Left ventricle myocardium superior (tissue), 1 donor: ENCODE measurements at regions not wholly inside any gene's neighbourhood (a gene's known extent, or its start where the extent isn't known, plus 50 kb on each side); places are given as distances from the start of the nearest gene placed in this dataset.
A peak's percentile ranks its signal among the peaks of the same experiment; 100 is the strongest.

Experiments used
- ATAC-seq: fragments of 200-7000 bp; cut with Tn5 transposase; one replicate; pipeline ENCODE4 v1.9.1; 2020; ENCODE audit warnings: mild to moderate bottlenecking, moderate library complexity
- DNase-seq: peaks from one replicate; pipeline ENCODE4 v3.0.0-alpha.2; 2020
- intact Hi-C: fragments of 100-400 bp; cut with micrococcal nuclease; formaldehyde crosslinking; loops from one replicate; pipeline ENCODE4 v1.11.0; 2022
- donor health status: DM: no; HTN: yes; CAD: no; lungs with severe emphysema.

DNA sequence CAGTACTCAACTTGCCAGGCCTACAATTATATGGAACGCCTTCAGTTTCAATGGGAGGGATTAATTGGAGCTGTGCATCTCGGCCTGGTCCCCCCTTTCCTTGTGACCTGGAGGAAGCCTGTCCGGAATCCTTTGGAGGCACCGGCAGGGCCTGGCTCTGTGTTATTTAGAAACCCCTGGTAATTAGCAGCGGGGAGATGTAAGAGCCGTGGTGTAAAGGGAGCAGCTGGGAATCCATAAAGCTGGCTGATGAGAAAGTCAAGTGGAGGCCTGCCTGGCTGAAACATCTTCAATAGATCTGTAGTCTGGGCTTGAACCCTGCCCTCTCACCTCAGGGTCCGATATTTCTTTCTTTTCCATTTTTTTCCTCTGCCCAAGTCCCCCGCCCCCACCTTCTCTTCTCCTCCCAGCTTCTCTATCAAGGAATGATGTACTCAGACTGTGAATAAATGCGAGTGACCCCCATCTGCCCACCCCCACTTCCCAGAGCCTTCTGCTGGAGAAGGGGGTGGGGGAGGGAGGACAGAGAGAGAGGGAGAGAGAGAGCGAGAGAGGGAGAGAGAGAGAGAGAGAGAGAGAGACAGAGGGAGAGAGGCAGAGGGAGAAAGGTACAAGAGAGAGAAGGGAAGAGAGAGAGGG, 495.5 kb upstream of the ZFHX3 start:
- ATAC-seq (no peak), DNase-seq (no peak)
- intact Hi-C loops: no loop called here

DNA sequence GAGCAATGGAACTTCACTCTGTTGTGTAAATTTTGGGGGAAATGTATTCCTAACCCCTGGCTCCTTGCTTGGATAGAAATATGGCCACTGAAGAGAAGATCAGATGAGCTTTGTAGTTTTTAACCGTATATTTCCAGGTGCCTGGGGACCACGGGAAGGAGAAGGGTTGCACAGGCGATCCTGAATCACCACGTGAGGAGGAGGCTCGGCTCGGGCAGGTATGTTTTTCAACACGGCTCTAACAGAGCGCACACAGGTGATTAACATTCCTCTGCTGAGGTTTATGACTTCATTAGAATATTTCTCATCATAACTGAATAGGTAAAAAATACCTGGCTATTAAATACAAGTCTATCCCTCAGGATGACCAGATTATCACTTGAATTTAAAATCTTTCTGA, 495.0 kb upstream of the ZFHX3 start:
- intact Hi-C loops: no loop called here
- DNase-seq (no peak), ATAC-seq (no peak)

GRCh38 chr16:73537921-73538320, 490.0 kb upstream of the ZFHX3 start:
- ATAC-seq (no peak), DNase-seq (no peak)
- intact Hi-C loops: no loop called here

- intact Hi-C loops: no loop called here
- DNase-seq (no peak), ATAC-seq (no peak)
Measured at GRCh38 chr16:73536931-73537330, 489.0 kb upstream of the ZFHX3 start.

DNA sequence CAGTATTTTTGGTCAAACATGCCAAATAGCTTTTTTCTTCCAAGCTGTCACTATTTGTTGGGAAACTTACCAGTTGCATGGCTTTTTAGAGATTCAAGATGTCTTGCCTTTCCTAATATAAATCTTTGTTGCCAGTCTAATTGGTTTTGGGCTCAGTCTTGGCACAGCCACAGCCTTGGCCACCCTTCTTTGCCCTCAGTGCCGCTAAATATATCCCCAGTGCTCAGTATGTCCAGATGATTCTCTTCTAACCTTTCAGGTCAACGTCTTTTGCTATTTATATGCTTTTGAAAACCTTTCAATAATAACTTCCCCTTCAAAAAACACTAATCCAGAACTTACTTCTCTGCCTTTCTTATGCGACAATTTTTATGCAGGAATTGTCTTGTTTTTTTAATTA, 483.1 kb upstream of the ZFHX3 start:
- peak; percentile 31 for DNase-seq
- peak; percentile 90 for ATAC-seq
- intact Hi-C loops: no loop called here

DNA sequence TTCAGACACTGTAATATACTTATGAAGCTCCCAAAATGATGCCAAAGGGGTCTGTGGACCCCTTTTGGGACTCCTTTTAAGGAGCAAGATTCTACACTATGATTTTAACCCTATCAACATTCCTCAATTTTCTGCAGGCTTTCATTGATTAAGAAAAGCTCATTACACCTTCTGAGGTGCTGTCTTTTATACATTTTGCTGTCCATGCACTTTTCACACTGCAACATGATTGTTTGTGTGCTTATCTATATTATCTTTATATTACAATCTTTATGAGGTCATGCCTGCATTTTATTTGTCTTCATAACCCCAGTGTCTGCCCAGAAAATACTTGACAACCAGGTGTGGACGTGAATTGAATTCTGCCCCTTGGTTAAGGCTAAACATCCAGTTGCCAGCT, 482.6 kb upstream of the ZFHX3 start:
- intact Hi-C loops: no loop called here
- DNase-seq (no peak), ATAC-seq (no peak)

- no peak for ATAC-seq
- intact Hi-C loops: no loop called here
- no peak for DNase-seq
Measured at GRCh38 chr16:73529303-73530012, 481.5 kb upstream of the ZFHX3 start.

DNA sequence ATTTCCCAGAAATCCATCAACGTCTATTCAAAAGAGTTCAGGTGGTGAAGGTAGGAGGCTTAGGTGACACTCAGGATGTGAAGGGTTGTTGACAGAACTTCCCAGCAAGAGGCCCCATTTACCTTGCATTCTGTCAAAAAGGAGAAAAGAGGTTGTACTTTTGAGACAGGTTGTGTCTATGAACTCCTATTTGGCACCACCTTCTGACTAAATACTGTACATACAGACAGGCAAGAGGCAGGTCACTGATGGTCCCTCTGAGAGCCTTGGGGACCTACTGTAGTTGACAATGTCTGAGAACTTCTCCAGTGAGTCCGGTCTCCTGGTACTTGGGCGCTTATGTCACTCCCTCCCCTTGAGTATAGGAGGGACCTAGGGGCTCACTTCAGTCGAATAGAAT, 479.3 kb upstream of the ZFHX3 start:
- intact Hi-C loops: no loop called here
- no peak for ATAC-seq
- no peak for DNase-seq

DNA sequence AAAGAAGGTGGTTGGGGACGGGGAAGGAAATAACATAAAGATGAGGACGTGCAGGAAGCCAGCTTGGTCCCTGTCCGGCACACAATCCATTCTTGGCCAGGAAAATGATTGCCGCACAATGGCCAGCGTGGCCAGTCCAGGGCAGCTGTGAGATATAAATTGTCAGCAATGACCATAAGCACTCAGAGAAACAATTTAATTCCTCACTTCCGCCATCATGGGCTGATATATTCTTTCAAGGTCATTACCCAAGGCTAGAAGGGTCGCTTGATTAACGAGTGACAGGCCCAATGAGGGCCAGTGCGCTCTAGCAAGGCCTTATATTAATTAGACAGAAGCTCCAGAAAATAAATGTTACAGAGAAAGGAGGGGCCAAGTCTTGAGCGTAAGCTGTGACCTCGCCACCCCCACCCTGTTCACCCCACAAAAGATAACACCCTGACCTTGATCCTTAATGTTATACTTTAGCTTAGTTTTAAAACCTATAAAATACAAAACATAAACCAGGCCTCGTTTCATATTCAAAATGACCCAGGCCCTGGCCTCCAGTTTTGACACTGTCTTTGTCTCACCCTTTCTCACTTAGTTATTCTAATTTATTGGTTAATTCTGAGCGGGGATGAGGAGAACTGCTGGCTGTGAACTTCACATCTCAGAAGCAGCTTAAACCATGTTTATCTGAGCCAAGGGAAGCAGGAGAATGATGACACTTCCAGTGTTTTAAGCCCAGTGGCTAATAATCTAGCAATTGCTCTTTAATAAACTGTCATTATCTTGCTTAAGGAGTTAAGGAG, 478.3 kb upstream of the ZFHX3 start:
- intact Hi-C loops: no loop called here
- ATAC-seq (no peak), DNase-seq (no peak)

GRCh38 chr16:73523209-73523608, 475.3 kb upstream of the ZFHX3 start:
- intact Hi-C loops: no loop called here
- ATAC-seq (no peak), DNase-seq (no peak)

DNA sequence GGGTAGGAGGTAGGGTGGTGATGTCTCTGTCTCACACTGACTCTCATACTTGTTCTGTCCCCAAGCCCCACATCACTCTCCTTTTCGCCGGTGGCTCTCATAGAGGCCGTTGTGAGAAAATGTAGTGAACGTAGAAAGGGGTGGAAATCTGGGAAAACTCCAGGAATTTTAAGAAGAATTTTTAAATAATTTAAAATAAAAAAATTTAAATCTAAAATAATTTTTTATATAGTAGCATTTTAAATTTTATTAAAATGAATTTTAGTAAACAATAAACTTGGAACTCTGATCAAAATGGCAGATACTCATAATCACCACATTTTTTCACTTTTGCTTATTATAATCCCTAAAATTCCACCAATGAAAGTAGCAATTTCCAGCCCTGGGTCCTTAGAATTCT, 473.6 kb upstream of the ZFHX3 start:
- ATAC-seq (no peak), DNase-seq (no peak)
- intact Hi-C loops: no loop called here

DNA sequence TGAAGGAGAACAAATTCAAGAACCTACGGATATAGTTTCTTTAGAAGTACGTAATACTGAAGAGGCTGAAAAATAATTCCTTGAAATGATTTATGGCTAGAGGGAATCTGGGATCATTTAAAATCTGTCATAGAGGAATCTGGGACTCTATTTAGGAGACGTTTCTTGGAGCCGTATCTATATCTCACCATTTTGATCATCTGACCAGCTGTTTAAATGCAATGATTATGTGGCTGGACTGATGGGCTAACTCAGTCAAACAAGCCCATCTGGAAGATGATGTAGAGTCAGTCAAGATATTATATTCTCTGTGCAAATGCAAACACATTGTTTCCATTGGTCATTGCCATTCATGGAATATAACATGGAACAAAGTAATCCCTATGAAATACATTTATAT, 467.7 kb upstream of the ZFHX3 start:
- DNase-seq (no peak), ATAC-seq (no peak)
- intact Hi-C loops: no loop called here

DNA sequence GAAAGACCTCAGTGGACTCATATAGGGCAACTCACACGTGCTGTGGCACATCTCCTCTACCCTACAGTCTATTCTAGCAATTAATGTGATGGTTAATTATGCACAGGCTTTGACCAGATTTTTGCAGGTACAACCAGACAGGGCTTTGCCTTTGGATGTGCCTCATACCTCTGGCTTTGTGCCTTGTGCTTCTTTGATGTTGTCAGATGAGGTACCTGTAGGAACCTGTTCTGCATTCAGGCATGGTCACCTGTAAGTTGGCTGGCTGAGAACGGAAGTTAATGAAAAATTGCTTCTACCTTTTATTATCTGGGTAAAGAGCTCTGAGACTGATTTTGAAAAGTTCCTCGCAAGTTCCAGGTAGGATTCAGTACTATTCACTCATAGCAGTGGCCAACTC, 462.9 kb upstream of the ZFHX3 start:
- intact Hi-C loops: no loop called here
- DNase-seq: no peak
- no peak for ATAC-seq

DNA sequence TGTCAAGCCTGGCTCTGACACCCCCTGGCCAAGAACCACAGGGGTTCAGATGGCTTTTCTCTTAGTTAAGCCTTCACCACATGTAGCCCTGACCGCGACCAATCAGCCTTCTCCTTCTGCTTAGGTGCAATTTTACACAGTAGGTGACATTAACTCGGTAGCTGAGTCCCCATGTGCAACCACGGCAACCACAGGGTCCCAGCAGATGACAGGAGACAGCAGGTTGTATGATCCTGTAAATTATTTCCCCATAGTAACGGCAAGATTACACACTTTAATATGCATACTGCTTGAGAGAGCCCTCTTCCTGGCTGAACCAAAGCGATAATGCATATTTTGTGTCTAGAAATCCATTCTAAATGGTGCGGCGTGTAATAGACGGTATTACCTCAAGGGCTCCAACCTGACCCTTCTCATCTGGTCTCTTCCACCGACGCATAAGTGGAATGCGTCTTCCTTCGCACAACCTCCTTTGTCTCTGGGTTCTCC, 458.7 kb upstream of the ZFHX3 start:
- ATAC-seq (no peak), DNase-seq (no peak)
- intact Hi-C loops: no loop called here

GRCh38 chr16:73505577-73505976, 457.6 kb upstream of the ZFHX3 start:
- DNase-seq: no peak
- intact Hi-C loops: no loop called here
- peak; percentile 41 for ATAC-seq

DNA sequence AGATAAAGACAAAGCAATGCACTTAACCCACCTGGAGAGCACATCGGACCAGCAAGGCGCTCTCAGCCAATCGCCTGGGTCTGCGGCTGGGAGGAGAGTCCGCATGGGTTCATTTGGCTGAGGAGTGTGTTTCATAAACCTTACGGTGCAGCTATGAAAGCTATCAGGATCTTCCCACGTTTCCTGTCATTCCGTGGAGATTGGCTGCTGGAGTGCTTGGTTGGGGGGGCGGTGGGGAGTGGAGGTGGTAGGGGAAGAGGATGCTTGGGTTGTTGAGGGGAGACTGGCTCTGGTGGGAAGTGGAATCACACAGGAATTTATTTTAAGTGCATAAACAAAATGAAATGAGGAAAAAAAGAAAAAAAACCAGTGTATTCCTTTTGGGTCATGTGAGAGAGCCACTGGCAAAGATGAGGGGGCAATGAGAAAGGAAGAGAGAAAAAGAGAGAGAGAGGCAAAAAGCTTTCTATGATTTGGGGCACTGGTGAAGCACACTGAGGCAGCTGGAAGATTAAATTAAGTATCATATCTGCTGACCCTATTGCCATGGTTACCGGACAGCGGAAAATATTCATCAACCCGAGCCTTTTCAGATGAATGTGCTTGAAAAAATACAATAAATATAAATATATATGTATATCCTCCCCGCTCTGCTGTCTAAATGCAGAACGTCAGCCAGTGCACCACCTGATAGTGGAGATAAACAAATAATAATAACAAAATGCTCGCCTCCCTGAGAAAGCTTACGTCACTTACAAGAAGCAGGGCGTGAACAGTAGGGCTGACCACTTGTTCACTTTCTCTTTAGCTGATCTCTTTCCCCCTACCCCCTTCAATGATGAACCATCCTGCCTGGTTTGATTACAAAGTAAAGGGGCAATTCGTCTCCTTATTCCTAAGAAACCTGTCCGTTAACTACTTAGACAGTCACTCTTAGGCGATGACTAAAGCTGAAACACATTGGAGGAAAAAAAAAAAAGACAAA, 457.0 kb upstream of the ZFHX3 start:
- peak; percentile 33 for ATAC-seq
- intact Hi-C loops: no loop called here
- DNase-seq: no peak

DNA sequence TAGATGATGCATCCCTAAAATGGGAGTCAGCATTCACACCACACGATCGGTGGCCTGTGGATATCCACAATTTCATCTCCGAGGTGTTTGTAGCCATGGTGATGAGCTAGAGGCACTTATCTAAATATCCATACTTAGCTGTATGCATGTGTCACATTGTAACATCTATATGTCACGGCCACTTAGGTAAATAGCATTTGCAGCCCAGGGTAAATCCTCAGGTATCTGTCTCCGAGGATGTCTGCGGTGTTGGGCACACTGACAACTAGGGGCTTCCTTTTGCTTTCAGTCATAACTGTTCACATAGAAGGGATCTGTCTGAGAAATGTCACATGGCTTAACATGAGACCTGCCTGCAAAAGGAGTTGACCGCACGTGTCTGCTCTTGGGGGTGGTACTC, 455.2 kb upstream of the ZFHX3 start:
- intact Hi-C loops: no loop called here
- no peak for ATAC-seq
- DNase-seq: no peak

DNA sequence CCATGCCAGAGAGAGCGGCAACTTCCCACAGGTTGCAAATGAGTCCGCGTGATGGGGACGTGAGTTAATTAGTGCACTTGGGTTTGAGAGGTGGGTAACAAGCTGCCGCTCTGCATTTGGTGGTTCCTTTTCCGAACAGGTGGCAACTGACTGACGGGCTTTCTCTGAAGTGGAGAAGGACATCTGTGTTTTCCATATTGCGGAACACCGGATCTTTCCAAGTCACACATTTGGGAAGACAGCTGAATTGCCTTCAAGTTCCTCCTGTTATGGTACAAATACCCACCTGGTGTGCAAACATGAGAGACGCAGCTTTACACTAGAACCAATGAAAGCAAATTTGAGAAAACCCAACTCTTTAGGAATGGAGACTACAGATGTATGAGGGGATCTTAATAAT, 451.3 kb upstream of the ZFHX3 start:
- no peak for DNase-seq
- no peak for ATAC-seq
- intact Hi-C loops: no loop called here

GRCh38 chr16:73485880-73486279, 438.0 kb upstream of the ZFHX3 start:
- ATAC-seq (no peak), DNase-seq (no peak)
- intact Hi-C loops: no loop called here
